ENCODE measurements at regions not wholly inside any gene's neighbourhood (a gene's known extent, or its start where the extent isn't known, plus 50 kb on each side); places are given as distances from the start of the nearest gene placed in this dataset.
A peak's percentile ranks its signal among the peaks of the same experiment; 100 is the strongest.

DNA sequence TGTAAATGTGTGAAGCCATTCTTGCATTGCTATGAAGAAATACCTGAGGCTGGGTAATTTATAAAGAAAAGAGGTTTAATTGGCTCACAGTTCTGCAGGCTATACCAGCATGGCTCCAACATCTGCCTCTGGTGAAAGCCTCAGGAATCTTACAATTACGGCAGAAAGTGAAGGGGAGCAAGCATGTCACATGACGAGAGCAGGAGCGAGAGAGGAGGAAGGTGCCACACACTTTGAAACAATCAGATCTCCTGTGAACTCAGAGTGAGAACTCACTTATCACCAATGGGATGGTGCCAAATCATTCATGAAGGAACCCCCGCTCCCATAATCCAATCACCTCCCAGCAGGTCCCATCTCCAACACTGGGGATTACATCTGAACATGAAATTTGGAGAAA is 213.6 kb upstream of the TSC22D2 start:
- no peak overlapping the region for H3K27ac ChIP-seq
- TF ChIP-seq CTCF (conservative IDR thresholded peaks at IDR 0.05) (no peak), ZFX (IDR thresholded peaks at IDR 0.05) (no peak)

DNA sequence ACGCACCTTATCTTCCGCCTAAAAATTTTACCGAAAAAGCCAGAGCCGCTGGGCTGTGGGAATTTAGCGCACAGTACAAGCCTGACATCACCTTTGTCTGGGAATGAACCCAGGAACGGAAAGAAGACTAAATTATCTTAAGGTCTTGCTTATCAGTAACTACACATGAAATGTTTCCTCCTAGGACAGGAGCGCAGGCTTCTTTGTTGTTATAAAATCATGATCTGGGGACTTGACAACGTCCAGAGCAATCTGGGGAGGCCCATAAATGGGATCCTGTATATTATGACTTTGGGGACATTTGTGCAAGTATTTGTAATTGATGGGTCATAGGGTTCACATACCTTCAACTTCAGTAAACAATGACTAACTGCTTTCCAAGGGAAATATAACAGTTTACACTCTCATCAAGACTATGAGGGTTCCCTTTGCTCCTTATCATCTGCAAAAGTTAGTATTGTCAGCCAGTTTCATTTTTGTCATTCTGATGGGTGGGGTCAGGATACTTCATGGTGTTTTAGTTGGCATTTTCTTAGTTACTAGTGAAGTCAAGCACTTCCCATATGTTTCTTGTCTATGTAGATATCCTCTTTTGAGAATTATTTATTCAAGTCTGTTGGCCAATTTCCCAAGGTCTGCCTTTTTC is 213.9 kb upstream of the PFN2 start:
- TF ChIP-seq CTCF (conservative IDR thresholded peaks at IDR 0.05) (peak; percentile 61), ZFX (IDR thresholded peaks at IDR 0.05) (no peak)
- H3K27ac ChIP-seq, result no peak overlapping the region

- TF ChIP-seq ZFX (IDR thresholded peaks at IDR 0.05), result no peak
- peak; percentile 92 for TF ChIP-seq CTCF (conservative IDR thresholded peaks at IDR 0.05)
- no peak overlapping the region for H3K27ac ChIP-seq
Measured at GRCh38 chr3:150183678-150184425, 213.2 kb upstream of the PFN2 start.

GRCh38 chr3:150180334-150180733 is 209.6 kb upstream of the PFN2 start:
- no peak overlapping the region for H3K27ac ChIP-seq
- TF ChIP-seq ZFX (IDR thresholded peaks at IDR 0.05) (no peak), CTCF (conservative IDR thresholded peaks at IDR 0.05) (no peak)

DNA sequence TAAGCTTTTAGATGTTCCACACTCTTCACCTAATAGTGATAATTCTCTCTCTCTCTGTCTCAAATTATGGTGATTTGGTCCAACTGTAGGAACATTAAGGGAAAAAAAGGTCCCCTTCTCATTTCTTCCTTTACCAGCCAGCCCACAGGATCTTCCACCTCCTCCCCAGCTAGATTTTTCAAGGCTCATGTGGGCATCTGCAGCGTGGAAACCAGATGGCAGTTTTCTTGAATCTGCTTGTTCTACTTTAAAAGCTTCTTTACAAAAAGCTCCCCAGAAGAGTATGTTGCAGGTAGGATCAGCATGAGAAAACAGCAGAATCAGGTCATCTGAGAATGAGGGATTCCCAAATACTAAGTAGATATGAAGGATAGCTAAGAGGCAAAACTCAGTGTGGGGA is 208.6 kb upstream of the PFN2 start:
- TF ChIP-seq ZFX (IDR thresholded peaks at IDR 0.05) (no peak), CTCF (conservative IDR thresholded peaks at IDR 0.05) (no peak)
- no peak overlapping the region for H3K27ac ChIP-seq

GRCh38 chr3:150177673-150178381 is 207.1 kb upstream of the PFN2 start:
- TF ChIP-seq ZFX (IDR thresholded peaks at IDR 0.05) (no peak), CTCF (conservative IDR thresholded peaks at IDR 0.05) (no peak)
- no peak overlapping the region for H3K27ac ChIP-seq

DNA sequence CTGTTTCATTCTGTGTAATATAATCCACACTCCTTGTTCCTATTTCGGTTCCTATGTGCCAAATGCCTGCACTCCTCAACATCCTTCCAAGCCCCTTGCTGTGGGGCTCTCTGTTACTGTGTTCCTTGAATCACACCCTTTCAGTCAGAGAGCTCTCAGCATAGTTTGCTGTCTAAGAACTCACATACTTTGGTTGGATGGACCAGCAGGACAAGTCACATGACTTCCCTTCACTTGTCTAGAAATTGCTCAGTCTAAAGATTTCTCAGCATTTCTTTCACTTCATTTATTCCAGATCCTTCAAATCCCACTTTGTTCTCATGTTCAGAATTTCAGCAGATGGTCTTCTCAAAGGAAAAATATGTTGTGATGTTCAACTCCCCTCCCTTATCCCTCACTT is 203.5 kb upstream of the PFN2 start:
- H3K27ac ChIP-seq, result no peak overlapping the region
- no peak for TF ChIP-seq CTCF (conservative IDR thresholded peaks at IDR 0.05)
- no peak for TF ChIP-seq ZFX (IDR thresholded peaks at IDR 0.05)

Data from C4-2B (cell line).